ENCODE measurements at regions not wholly inside any gene's neighbourhood (a gene's known extent, or its start where the extent isn't known, plus 50 kb on each side); places are given as distances from the start of the nearest gene placed in this dataset.

- no TSS peak for BruUV-seq (replicated peaks)
- Histone ChIP-seq H3K36me3 (ENCODE audit: control insufficient read depth in 2 of 2, extremely low read depth in 1 of 2, insufficient read depth in 2 of 2, low read length in 2 of 2) (no peaks in the 10 kb centered on the region), H3K4me3 (replicated peaks in 1 of 3; ENCODE audit: insufficient read depth in 1 of 3, low read depth in 1 of 3, low read length in 3 of 3) (no peak overlapping the region), H4K20me1 (replicated peaks; ENCODE audit: control insufficient read depth, extremely low read depth, insufficient read depth, low read length) (no peaks in the 10 kb centered on the region), H3K4me1 (ENCODE audit: control insufficient read depth, extremely low read depth, insufficient read depth, low read length) (no peaks in the 10 kb centered on the region), H3K9me1 (replicated peaks; ENCODE audit: control insufficient read depth, extremely low read depth, insufficient read depth, low read length) (no peaks in the 10 kb centered on the region), H3K9me3 (replicated peaks; ENCODE audit: control insufficient read depth, insufficient read depth, low read length) (no peaks in the 10 kb centered on the region), H3K4me2 (ENCODE audit: insufficient read depth, low read length) (no peak overlapping the region), H3K79me2 (ENCODE audit: control insufficient read depth, insufficient read depth, low read length) (no peaks in the 10 kb centered on the region), H3K27ac (ENCODE audit: insufficient read depth, low read depth, low read length) (no peak overlapping the region), H2AFZ (ENCODE audit: low read depth, low read length) (no peak overlapping the region), H3K9ac (replicated peaks; ENCODE audit: extremely low read depth, insufficient read depth, low read length) (no peak overlapping the region), H3K27me3 (ENCODE audit: control insufficient read depth in 2 of 2, insufficient read depth in 2 of 2, low read length in 2 of 2) (no peaks in the 10 kb centered on the region)
- FAIRE-seq (no peak), DNase-seq (ENCODE audit: low read depth, low spot score) (no peak)
- dilution Hi-C loops (cut with MboI; ENCODE audit: extremely low pct_ligation_motif_present, low sequenced_read_pairs): no loop called here
- no peak for TF ChIP-seq MYC (IDR thresholded peaks at IDR 0.05; ENCODE audit: low read depth, low read length)
- TF ChIP-seq JUN (IDR thresholded peaks at IDR 0.05; ENCODE audit: borderline replicate concordance, insufficient read depth, insufficient read length, low read depth): no peak
- no peak for TF ChIP-seq POLR2A (IDR thresholded peaks at IDR 0.05; ENCODE audit: low read depth, low read length)
- no peak for TF ChIP-seq POLR2AphosphoS5 (IDR thresholded peaks at IDR 0.05; ENCODE audit: insufficient read depth, low read depth, low read length)
- no peak for TF ChIP-seq FOS (IDR thresholded peaks at IDR 0.05; ENCODE audit: borderline replicate concordance, insufficient read depth, low read length)
- TF ChIP-seq GATA2 (IDR thresholded peaks at IDR 0.05; ENCODE audit: insufficient read depth, insufficient read length, low read depth, low read length): no peak
- TF ChIP-seq MAX (IDR thresholded peaks at IDR 0.05; ENCODE audit: insufficient read depth, insufficient read length): no peak
- TF ChIP-seq EZH2 (IDR thresholded peaks at IDR 0.05; ENCODE audit: borderline replicate concordance, low read depth, low read length, severe bottlenecking): no peak
- no peak for TF ChIP-seq CTCF (IDR thresholded peaks at IDR 0.05; ENCODE audit: extremely low read depth in 1 of 2, insufficient read depth in 1 of 2, low read depth in 1 of 2, low read length in 2 of 2)
- ChIA-PET POLR2A (no interaction called here), CTCF (no interaction called here)
- intact Hi-C loops (cut with micrococcal nuclease): no loop called here
Measured at GRCh38 chr6:95292011-95292410, 285.3 kb upstream of the MANEA start.

Measured in endothelial cell of umbilical vein (primary cell).